Stimulated activated CD4-positive, alpha-beta T cell treated with anti-CD3 and anti-CD28 coated beads, Interleukin-1b, Interleukin-23, amount 100 ng/mL, for 1 hour (primary cell): ENCODE measurements at regions not wholly inside any gene's neighbourhood (a gene's known extent, or its start where the extent isn't known, plus 50 kb on each side); places are given as distances from the start of the nearest gene placed in this dataset.

Source experiments
- DNase-seq, 2 donors: peaks; one replicate each; pipeline ENCODE4 v3.0.0-alpha.2; 2020; ENCODE audit warnings: low read depth in 2 of 2

GRCh38 chr18:46408334-46408987 lies 248.6 kb downstream of the LOXHD1 start:
- DNase-seq = no peak

GRCh38 chr18:46411191-46411828 lies 245.7 kb downstream of the LOXHD1 start:
- DNase-seq = no peak

- no peak for DNase-seq
These were observed 244.9 kb downstream of the LOXHD1 start for GRCh38 chr18:46411867-46412690.

GRCh38 chr18:46412916-46413315 lies 244.1 kb downstream of the LOXHD1 start:
- no peak for DNase-seq

- no peak for DNase-seq
These were observed 243.3 kb downstream of the LOXHD1 start for GRCh38 chr18:46413684-46414083.

GRCh38 chr18:46414863-46415262 lies 242.2 kb downstream of the LOXHD1 start:
- no peak for DNase-seq

GRCh38 chr18:46415532-46416252 lies 241.3 kb downstream of the LOXHD1 start:
- DNase-seq = no peak

- no peak for DNase-seq
These were observed 240.0 kb downstream of the LOXHD1 start for GRCh38 chr18:46416706-46417638.

- no peak for DNase-seq
These were observed 238.3 kb downstream of the LOXHD1 start for GRCh38 chr18:46418663-46419260.

GRCh38 chr18:46419391-46420141 lies 237.5 kb downstream of the LOXHD1 start:
- no peak for DNase-seq

GRCh38 chr18:46421973-46422551 lies 235.0 kb downstream of the LOXHD1 start:
- DNase-seq = no peak

- no peak for DNase-seq
These were observed 234.4 kb downstream of the LOXHD1 start for GRCh38 chr18:46422552-46423055.

GRCh38 chr18:46423226-46423805 lies 233.7 kb downstream of the LOXHD1 start:
- no peak for DNase-seq

GRCh38 chr18:46424898-46425297 lies 232.1 kb downstream of the LOXHD1 start:
- no peak for DNase-seq

GRCh38 chr18:46425511-46425910 lies 231.5 kb downstream of the LOXHD1 start:
- no peak for DNase-seq

GRCh38 chr18:46426021-46426678 lies 230.9 kb downstream of the LOXHD1 start:
- no peak for DNase-seq

GRCh38 chr18:46426679-46427047 lies 230.4 kb downstream of the LOXHD1 start:
- DNase-seq = no peak
